T follicular helper cell (primary cell): ENCODE measurements at regions not wholly inside any gene's neighbourhood (a gene's known extent, or its start where the extent isn't known, plus 50 kb on each side); places are given as distances from the start of the nearest gene placed in this dataset.

ENCODE experiments used
- DNase-seq: peaks from one replicate; pipeline ENCODE4 v3.0.0-alpha.2; 2020; ENCODE audit warnings: low read depth

DNA sequence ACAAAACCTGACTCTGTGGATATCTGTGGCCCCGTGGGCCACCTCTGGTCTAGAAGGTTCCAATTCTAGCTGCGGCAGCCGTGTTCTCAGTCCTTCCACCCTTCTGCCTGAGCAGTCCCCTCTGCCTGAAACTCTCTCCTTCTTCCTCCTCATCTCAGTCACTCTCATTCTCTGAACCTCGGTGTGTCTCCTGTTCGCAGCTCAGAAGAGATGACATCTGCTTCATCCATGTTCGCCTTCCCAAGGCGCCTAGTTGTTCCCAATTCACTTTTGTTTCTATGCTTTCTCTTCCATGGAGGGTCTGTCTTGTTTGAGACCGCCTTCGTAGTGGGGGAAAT lies 95.5 kb downstream of the CEBPB start:
- no peak for DNase-seq

DNA sequence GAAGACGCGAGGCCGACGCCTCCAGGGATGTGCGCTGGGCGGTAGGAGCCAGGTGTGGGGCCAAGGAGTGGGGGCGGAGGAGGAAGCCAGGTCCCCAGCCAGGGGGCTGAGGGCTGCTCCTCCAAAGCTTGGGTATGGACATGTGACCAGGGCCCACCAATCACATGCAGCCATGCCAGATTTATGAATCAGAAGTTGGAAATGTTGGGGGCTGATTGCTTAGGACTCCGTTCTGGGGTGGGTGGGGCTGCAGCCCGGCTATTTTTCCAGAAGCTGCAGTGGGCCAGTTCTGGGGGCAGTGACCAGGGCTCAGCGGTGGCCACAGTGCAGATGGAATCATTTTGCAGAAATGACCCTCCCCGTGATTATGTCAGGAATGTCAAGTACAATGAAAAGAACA lies 96.0 kb downstream of the CEBPB start:
- DNase-seq = no peak

DNA sequence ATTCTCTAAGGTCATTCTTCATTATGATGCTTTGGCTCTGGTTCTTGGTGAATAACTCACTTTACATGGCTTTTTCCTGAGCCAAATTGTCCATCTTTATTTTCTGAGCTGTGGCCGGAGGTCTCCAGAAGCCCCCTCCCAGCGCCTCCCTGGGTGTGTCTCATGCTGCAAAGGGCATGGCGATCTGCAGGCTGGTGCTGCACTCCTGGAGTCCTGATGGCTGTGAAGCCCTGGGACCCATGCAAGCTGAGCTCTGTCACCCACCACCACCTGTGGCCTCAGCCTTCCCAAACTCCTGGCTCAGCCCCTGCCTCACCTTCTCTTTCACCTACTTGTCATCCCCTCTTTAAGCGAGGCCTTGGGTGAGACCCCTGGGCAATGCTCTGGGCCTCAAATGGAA lies 96.9 kb downstream of the CEBPB start:
- no peak for DNase-seq

DNA sequence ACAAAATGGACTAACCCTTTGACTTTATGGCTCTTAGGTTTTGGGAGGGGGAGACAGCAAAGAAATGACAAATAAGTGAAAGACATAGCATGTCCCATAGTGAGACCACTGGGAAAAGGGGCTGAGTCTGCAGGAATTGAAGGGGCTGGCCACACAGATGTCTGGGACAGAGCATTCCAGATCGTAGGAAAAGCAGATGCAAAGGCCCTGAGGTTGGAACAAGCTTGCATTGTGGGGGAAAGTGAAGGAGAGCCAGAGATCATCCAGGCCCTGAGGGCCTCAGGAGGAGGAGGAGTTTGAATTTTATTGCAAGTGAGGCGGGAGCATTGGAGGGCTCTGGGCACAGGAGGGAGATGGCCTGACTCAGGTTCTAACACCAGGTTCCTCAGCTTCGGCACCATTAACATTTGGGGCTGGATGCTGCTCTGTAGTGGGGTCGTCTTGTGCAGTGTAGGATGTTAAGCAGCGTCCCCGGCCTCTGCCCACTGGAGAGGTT lies 97.5 kb downstream of the CEBPB start:
- no peak for DNase-seq

DNA sequence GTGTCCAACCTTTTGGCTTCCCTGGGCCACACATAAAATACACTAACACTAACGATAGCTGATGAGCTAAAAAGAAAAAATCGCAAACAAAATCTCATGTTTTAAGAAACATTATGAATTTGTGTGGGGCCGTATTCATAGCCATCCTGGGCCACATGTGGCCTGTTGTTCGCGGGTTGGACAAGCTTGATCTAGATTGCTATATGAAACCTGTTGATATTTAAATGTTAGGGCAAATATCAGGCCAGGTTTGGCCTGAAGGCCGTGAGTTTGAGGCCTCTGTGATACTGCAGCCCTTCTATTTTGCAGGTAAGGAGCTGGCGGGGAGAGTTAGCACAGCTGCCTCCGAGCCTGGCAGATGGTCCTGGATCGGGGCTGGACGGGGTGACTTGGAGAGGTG lies 99.0 kb downstream of the CEBPB start:
- DNase-seq = no peak

DNA sequence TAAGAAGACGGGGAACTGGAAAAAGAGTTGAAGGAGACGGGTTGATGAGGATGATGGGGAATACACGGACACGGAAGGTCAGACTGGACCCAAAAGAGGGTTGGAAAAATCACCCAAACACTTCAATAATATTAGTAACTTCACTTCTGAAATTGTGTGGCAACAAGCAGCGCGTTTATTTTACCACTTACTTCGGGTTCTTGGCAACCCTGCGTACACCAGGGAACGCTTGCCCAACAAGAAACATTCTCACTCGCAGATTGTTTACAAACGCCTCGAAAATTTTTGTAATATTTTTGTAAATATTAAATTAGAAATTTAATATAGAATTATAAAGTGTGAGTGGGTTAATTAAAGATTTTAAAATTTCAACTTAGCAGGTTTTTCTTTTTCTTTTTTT lies 99.5 kb downstream of the CEBPB start:
- DNase-seq = no peak

DNA sequence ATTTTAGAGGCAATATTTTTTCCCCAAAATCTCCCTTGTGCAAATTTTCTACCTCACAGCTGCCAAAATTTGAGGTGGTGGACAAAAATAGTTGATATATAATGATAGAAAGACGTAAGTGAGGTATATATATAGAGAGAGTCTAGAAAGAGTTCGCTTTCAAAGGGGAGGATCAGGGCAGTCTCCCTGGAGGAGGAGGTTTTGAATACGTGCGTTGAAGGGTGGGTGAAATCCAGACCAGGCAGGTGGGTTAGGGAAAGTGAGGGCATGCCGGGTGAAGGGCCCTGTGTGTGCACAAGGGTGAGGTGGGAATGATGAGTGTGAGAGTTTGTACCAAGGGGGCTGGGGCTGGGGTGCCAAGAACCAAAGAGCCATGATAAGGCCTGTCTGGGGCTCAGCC lies 100.2 kb downstream of the CEBPB start:
- no peak for DNase-seq

DNA sequence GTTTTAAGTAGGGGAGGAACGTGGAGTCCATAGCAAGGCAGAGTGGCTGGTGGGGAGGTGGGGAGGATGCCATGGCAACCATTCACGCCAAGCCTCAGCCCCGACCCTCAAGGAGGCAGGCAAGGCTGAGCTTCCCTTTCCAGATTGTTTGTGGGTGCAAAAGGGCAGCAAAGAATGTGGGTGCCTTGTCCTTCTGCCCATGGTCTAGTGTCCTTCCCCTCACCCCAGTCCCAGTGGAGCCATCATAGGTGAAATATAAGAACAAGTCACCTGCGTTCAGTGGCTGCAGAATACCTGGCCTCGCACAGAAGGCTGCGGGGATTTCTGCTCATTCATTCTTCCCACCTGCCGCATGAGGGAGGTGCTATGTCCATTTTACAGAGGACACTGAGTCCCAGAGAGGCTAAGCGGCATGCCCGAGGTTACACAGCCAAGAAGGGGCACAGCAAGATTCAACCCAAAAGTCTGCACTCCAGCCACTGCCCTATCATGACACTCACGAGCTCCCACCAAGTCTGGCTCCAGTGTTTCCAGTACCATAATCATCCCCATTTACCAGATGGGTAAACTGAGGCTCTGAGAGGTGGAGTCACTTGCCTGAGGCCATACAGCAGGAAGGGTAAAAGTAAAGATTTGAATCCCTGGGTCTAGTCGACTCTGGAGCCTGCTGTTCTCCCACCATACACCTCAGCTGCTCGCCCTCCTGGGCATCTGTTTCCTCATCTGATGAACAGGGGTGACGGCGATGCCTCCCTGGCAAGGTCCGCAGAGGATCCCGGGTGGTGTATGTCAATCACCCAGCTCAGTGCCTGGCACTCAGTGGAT lies 100.8 kb downstream of the CEBPB start:
- no peak for DNase-seq

DNA sequence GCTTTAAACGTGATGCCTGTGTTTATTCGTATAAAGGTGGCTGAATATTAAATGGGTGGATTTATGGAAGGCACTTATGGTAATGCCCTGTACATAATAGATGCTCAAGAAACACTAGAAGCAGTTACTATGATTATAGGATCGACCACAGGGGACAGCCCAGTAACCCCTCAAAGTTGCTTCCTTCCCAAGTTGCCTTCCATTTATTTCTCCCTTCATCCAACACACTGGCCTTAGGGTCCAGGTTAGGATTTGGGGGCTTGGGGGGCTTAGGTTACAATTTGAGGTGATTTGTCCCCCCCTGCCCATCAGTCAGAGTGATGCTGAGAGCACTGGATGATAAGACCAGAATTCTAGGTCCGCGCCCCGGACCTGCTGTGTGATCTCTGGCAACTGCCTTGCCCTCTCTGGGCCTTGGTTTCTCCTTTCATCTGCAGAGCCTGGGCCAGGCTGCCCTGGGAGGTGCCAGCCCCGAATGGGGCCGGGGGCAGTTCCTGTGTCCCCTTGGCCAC lies 101.5 kb downstream of the CEBPB start:
- DNase-seq = no peak

DNA sequence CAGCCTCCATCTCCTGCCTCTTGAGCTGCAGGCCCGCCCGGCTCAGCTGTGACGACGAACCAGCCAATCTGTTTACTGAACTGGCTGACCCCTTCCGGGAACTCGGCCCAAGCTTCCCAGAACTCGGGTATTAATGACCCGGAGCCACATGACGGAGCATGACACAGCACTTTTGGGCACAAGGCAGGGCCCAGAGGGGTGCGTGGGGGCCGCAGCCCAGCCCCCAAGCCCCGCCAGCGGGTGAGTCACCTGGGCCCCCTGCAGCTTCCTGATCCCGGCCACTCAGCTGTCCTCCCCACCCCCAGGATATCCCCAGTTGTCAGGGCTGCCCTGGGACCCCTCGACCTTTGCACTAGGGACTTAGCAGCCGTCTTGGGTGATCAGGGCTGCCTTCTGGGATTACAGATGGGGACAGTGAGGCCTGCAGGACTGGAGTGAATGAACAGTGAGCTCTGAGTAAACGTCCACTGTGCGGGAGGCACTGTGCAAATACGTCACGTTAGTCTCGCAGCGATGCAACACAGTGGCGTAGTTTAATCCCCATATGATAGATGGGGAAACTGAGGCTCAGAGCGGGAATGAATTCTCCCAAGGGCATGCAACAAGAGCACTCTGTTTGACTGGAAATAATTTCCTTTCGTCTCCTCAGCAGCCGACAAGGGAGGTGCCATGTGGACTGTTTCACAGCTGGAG lies 102.1 kb downstream of the CEBPB start:
- DNase-seq = no peak

DNA sequence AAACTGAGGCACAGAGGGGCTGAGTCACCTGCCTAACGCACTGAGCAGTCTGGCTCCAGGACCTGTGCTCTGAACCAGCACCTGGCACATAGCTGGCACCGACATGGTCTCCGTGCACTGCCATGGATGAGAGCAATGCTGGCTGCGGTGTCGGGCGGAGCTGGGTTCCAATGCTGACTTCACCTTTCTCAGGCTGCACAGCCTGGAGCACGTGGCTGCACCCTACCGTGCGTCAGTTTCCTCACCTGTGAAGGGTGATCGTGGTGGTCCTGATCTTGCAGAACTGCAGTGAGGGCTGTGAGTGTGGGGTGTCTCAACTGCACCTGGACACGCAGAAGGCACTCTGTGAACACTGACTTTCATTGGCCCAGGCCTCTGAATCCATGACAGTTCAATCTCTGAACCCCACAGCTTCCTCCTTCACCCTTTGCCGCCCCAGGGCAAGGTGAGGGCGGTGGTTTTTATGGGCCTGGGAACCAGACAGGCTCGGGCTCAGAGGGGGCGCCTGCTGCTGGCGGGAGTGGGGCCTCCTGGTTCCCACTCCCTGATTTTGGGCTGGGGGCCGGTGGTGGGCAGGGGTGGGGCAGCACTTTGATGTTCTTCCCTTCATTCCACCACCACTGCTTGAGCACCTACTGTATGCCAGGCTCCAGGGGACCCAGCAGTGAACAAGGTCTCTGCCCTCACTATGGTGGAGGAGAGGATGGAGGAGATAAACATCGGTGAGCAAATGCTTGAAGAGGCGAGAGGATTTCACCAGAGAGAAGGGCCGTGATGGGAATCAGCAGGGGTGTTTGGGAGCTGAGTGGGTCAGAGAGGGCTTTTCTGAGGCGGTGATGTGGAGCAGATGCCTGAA lies 102.9 kb downstream of the CEBPB start:
- DNase-seq = no peak

DNA sequence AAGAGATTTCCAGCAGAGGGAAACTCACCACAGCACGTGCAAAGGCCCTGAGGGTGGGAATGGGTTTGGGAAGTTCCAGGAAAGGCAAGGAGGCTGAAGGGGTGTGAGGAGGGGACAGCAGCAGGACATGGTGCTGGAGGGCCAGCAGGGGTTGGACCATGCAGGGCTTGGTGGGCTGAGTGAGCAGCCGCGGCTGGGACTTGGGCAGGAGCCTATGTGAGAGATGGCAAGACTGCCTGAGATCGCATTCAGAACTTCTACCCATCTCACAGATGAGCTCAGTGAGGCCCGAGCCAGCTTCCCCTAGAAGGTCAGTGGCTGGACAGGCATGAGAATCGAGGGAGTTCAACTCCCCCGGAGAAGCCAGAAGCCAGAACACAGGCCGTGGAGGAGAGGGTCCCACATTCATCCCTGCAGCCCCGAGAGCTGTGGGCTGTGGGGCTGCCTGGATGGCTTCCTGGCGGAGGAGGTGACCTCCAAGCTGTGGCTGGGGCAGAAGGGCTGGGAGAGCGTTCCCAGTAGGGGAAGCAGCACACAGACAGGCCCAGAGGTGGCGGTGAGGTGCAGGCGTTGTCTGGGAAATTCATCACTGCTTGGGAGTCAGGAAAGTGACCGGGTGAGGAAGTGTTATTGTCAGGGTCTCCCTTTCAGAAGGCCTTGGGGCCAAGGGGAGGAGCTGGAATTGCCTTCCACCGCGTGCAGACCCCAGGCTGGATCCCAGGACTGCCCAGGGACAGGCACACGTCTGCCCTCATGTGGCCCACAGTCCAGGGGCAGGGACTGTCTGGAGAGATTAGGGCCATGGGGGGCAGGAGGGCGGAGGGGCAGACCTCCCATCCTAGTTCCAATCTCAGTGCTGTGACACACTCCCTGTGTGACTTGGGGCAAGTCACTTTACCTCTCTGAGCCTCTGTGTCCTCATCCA lies 103.8 kb downstream of the CEBPB start:
- no peak for DNase-seq

DNA sequence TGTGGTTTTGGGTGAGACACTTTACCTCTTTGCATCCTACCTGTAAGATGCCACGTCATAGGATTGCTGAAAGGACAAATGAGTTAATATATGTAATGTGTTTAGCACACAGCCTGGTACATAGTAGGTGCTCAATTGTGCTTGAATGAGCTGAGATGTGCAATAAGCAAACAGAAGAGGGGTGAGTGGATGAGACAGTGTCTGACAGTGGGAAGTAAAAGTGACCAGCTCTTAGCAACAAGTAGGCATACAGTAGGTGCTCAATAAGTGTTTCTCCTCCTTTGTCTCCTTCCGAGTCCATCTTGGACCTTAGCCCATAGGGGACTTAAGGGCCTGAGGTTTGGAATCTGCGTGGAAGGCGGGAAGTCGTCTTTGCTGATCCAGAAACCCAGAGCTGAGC lies 104.7 kb downstream of the CEBPB start:
- DNase-seq = no peak

DNA sequence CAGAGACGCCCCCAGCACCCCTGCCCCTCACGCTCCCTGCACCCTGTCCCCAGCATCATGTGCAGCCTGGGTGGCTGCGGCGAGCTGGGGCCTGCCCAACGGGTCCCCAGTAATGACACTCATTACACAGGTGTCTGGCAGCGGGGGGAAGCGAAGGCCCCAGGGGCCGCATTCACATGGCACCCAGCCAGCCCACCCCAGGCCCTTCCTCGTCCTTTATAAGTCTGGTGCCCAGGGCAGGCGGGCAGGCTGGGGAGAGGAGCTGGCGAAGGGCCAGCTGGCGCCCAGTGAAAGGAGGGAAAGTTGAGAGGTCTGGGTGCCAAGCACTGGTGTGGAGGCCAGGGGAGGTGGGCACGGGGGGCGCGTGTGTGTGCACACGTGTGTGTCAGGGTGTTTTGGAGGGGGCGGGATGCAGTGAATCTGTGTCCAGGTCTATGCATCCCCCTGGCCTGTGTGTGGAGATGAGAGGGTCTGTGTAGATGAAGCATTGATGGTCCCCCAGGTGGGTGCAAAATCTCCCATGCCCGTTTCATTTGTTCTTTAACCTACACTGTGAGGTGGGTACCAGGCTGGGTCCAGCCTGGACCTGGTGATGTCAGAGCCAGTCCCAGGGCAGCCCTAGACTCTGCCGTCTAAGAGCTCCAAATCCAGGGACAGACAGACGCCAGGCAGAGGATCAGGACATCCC lies 105.3 kb downstream of the CEBPB start:
- no peak for DNase-seq

DNA sequence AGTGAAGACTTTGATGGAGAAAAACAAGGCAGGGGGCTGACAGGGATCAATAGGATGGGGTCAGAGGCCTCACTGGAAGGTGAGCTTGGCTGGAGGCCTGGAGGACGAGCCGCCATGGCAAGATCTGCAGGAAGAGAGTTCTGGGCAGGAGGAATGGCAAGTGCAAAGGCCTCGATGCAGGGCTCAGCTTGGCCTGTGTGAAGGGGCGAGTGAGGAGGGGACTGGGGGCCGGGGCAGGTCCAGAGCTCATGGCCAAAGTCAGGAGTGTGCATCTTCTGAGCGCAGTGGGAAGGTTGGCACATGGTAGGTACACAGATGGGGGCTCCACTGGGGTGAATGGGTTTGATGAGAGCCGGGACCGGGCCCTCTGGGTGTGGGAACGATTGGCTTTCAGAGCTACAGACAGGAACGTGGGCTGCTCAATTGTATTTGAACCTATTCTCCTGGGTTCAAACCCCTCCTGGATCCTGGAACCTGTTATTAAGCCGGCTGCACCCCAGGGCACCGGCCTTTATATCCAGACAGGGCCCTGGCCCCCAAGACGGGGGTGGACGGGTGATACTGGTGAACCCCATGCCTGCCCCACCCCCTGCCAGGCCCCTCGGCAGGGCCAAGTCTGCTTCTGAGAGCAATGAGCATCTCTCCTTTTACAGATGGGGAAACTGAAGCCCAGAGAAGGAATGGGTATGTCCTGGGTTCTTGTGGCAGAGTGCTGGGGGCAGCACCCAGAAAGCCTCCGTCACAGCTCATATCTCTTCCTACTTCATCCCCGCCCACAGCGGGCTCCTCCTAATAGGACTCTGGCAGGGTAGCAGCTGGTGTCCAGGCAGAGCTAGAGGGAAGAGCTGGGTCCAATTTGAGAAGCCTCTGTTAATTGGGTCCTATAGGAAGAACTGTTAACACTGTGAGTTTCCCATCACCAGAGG lies 106.1 kb downstream of the CEBPB start:
- no peak for DNase-seq

DNA sequence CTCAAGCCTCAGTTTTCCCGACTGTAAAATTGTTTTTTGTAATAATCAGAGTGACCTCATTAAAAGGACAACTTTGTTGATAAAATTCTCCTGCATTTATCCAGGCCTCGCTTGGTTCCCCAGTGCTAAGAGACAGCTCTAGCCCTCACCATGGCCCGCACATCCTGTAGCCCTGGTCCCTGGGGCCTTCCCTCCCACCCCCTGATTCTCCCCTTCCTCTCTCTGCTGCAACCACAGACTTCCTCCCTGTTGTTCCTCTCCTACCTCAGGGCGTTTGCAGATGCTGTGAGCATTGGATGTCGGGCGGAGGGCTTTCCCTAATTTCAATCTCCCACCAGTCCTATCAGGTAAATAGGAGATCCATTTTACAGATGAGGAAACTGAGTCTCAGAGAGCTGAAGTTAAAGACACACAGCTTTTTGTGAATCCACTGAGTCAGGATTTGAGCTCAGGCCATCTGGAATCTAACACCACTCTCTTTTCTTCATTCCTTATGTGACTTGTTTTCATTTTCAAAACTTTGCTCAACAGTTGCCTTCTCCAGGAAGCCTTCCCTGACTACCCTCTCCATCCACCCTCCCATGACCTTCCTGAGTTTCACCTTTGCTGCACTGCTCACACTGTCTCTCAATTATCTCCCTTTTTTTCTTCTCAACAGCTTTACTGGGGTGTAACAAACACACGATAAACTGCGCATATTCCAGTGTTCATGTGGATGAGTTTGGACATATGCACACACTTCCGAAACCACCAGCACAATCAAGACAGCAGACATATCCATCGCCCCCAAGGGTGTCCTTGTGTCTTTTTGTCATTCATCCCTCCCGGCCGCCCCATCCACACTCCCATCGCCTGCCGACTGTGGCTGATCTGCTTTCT lies 107.1 kb downstream of the CEBPB start:
- no peak for DNase-seq

DNA sequence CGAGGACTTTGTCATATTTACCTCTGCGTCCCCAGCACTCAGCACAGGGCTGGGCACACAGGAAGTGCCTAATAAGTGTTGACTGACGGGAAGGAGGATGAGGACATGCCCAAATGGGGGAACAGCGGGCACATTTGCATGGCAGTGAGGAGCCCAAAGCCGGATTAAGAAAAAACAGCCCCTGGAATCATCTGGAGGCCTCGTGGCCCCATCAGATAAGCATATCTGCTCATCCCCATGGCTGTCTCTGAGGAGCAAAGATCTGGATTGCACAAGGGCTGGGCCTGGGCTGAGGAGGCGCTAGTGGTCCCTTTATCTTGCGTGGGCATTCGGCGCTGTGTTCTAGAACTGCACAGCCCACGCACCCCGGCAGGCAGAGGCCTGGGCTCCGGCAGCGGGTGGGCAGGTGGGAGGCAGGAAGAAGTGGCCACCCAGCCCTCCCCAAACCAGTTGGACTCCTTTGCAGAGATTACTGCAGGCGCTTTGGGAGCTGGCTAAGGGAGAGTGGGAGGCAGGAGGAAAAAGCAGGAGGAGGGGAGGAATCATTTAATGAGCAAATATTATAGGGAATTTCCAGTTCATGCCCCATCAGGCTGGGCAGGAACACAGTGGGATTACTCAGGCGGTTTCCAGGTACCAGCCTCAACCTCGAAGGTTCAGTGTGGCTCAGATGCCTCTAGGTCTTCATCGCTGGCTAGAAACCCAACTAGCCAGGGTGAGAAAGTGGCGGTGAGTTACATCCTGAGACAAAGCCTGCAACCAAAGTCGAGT lies 108.1 kb downstream of the CEBPB start:
- DNase-seq = no peak

DNA sequence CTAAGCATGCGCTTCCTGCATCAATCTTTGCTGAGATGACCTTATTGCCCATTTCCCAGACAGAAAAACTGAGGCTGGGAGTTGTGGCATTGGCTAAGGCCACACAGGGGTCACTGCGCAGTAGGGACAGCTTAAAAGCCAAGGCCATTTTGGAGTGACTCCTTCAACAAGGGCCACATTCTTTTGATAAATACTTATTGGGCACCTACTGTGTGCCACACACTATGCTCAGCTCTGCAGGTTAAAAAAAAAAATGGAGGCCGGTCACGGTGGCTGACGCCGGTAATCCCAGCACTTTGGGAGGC lies 108.6 kb downstream of the CEBPB start:
- no peak for DNase-seq
